ENCODE measurements at regions not wholly inside any gene's neighbourhood (a gene's known extent, or its start where the extent isn't known, plus 50 kb on each side); places are given as distances from the start of the nearest gene placed in this dataset.

DNA sequence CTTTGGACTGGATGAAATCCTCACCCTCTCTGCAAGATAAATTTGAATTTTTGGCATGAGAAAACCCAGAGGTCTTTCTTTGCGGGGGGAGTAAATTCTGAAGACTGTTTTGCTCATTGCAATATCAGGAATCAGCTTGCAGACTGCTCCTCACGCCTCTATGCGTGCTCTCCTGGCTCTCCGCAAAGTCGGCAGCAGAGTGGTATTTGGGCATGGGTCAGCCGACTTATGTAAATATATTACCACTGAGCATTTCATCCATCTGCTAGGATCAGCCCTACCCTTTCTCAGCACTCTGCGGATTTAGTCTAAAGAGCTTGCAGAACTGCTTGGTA is 288.0 kb downstream of the ASMT start:
- TF ChIP-seq, protein P1, sequence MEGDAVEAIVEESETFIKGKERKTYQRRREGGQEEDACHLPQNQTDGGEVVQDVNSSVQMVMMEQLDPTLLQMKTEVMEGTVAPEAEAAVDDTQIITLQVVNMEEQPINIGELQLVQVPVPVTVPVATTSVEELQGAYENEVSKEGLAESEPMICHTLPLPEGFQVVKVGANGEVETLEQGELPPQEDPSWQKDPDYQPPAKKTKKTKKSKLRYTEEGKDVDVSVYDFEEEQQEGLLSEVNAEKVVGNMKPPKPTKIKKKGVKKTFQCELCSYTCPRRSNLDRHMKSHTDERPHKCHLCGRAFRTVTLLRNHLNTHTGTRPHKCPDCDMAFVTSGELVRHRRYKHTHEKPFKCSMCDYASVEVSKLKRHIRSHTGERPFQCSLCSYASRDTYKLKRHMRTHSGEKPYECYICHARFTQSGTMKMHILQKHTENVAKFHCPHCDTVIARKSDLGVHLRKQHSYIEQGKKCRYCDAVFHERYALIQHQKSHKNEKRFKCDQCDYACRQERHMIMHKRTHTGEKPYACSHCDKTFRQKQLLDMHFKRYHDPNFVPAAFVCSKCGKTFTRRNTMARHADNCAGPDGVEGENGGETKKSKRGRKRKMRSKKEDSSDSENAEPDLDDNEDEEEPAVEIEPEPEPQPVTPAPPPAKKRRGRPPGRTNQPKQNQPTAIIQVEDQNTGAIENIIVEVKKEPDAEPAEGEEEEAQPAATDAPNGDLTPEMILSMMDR (conservative IDR thresholded peaks at IDR 0.05; ENCODE audit: low read length): no peak
- TF ChIP-seq EZH2phosphoT487 (IDR thresholded peaks at IDR 0.05; ENCODE audit: borderline replicate concordance): no peak

Measured in Loucy (cell line).